MM.1S (cell line): ENCODE measurements at regions not wholly inside any gene's neighbourhood (a gene's known extent, or its start where the extent isn't known, plus 50 kb on each side); places are given as distances from the start of the nearest gene placed in this dataset.

Experiments
- DNase-seq: peaks from one replicate; pipeline ENCODE4 v3.0.0-alpha.2; 2015
- H2AFZ ChIP-seq: fragments of 300-600 bp; sonication (generic); 2 replicates; pipeline ENCODE4 v1.6.0; 2016; ENCODE audit warnings: antibody characterized with exemption, low read length
- H3F3A ChIP-seq: fragments of 300-600 bp; sonication (generic); 2 replicates; pipeline ENCODE4 v1.6.1; 2016; ENCODE audit warnings: mild to moderate bottlenecking, antibody characterized with exemption, low read length, moderate library complexity, mixed read lengths; ENCODE audit not compliant: insufficient read depth
- H3K27ac ChIP-seq: fragments of 300-600 bp; sonication (generic); 2 replicates; pipeline ENCODE4 v1.5.1; 2016; ENCODE audit warnings: mild to moderate bottlenecking, low read length
- H3K27me3 ChIP-seq: fragments of 300-600 bp; sonication (generic); replicated peaks from 2 replicates; pipeline ENCODE4 v1.6.0; 2016; ENCODE audit warnings: low read length; ENCODE audit not compliant: insufficient read depth
- H3K36me3 ChIP-seq: fragments of 300-600 bp; sonication (generic); replicated peaks from 2 replicates; pipeline ENCODE4 v1.6.1; 2016; ENCODE audit warnings: mild to moderate bottlenecking, low read length, mixed read lengths; ENCODE audit not compliant: insufficient read depth
- H3K4me1 ChIP-seq: fragments of 300-600 bp; sonication (generic); 2 replicates; pipeline ENCODE4 v1.6.1; 2016; ENCODE audit warnings: low read length, mixed read lengths
- H3K4me2 ChIP-seq: fragments of 300-600 bp; sonication (generic); 2 replicates; pipeline ENCODE4 v1.6.0; 2016; ENCODE audit warnings: low read depth, low read length
- H3K4me3 ChIP-seq: fragments of 300-600 bp; sonication (generic); 2 replicates; pipeline ENCODE4 v1.5.1; 2016; ENCODE audit warnings: low read length, mixed read lengths
- H3K79me2 ChIP-seq: fragments of 300-600 bp; sonication (generic); 2 replicates; pipeline ENCODE4 v1.6.1; 2016; ENCODE audit warnings: mixed run types, low read length, mixed read lengths
- H3K9ac ChIP-seq: fragments of 300-600 bp; sonication (generic); 2 replicates; pipeline ENCODE4 v1.6.1; 2016; ENCODE audit warnings: low read length, mixed read lengths
- H3K9me2 ChIP-seq: fragments of 300-600 bp; sonication (generic); replicated peaks from 2 replicates; pipeline ENCODE4 v1.6.1; 2016; ENCODE audit warnings: mild to moderate bottlenecking, low read length, mixed read lengths; ENCODE audit not compliant: insufficient read depth
- H3K9me3 ChIP-seq: fragments of 300-600 bp; sonication (generic); replicated peaks from 2 replicates; pipeline ENCODE4 v1.6.1; 2016; ENCODE audit warnings: mild to moderate bottlenecking, low read length, mixed read lengths; ENCODE audit not compliant: insufficient read depth
- H4K20me1 ChIP-seq: fragments of 300-600 bp; sonication (generic); 2 replicates; pipeline ENCODE4 v1.6.1; 2016; ENCODE audit warnings: mild to moderate bottlenecking, low read length, moderate library complexity, mixed read lengths; ENCODE audit not compliant: insufficient read depth
- CTCF ChIP-seq: fragments of 300-600 bp; sonication (generic); IDR thresholded peaks from 2 replicates; pipeline ENCODE4 v1.5.1; 2016; ENCODE audit warnings: antibody characterized with exemption, low read length, mixed read lengths
- EZH2 ChIP-seq: fragments of 300-600 bp; sonication (generic); optimal IDR thresholded peaks from 2 replicates; pipeline ENCODE3; 2017; ENCODE audit warnings: low read depth, mild to moderate bottlenecking, antibody characterized with exemption, low read length, mixed read lengths
- EZH2phosphoT487 ChIP-seq: fragments of 300-600 bp; sonication (generic); IDR thresholded peaks from 2 replicates; pipeline ENCODE4 v1.6.1; 2018; ENCODE audit warnings: antibody characterized with exemption, low read length

DNA sequence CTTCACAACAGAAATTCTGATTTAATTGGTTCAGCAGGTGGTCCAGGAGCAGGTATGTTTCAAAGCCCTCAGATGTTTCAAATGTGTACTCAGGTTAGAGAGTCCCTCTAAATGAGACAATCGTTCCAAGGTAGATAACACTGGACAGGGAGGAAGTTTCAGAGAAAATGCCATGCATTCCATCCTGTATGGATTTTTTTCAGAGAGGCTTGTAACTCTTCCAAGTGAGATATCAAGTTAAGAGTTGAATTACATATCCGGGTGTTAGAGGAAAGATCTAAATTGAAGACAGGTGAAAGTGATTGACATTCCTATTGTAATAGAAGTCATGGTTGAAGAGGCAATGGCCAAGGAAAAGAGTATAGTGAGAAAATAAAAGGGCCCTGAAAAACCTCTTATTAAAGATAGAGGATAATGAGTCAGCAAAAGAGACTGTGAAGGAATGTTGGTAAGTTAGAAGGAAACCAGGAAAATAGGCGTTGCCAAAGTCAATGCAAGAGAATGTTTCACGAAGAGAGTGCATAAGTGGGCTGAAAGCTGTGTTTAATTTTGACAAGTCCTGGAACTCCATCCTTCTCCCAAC lies 105.8 kb downstream of the BMP4 start:
- no peak overlapping the region for H3K4me2 ChIP-seq
- H3K9me3 ChIP-seq = no peaks in the 10 kb centered on the region
- no peaks in the 10 kb centered on the region for H4K20me1 ChIP-seq
- no peak for DNase-seq
- no peaks in the 10 kb centered on the region for H3K27me3 ChIP-seq
- H3K9ac ChIP-seq = no peak overlapping the region
- no peak overlapping the region for H2AFZ ChIP-seq
- TF ChIP-seq EZH2 = no peak
- no peak for TF ChIP-seq EZH2phosphoT487
- TF ChIP-seq CTCF = no peak
- H3K79me2 ChIP-seq = no peaks in the 10 kb centered on the region
- no peaks in the 10 kb centered on the region for H3K4me1 ChIP-seq
- no peak overlapping the region for H3K4me3 ChIP-seq
- H3K9me2 ChIP-seq = no peaks in the 10 kb centered on the region
- no peaks in the 10 kb centered on the region for H3K36me3 ChIP-seq
- H3K27ac ChIP-seq = no peak overlapping the region
- H3F3A ChIP-seq = no peaks in the 10 kb centered on the region

DNA sequence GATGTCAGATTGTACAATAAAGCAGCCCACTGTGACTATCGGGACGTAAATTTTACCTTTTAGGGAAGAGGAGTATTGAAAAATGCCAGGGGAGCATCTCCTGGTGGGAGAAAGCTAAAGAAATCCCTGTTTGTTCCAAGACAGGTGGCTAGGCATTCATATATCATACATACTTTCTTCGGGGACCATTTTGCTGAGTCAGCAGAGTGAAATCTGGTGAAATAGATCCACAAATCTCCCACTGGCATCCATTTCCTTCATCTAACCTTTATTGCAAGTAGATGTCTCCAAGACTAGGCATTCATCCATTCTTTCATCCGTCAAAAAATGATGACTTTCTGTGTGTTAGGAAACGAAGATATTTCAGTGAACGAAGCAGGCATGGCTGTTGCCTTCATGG lies 107.1 kb downstream of the BMP4 start:
- Histone ChIP-seq H3K9me3 (no peaks in the 10 kb centered on the region), H3K27ac (no peak overlapping the region), H3K9ac (no peak overlapping the region), H3K27me3 (no peaks in the 10 kb centered on the region), H3K79me2 (no peaks in the 10 kb centered on the region), H3K36me3 (no peaks in the 10 kb centered on the region), H3K4me1 (no peaks in the 10 kb centered on the region), H3K9me2 (no peaks in the 10 kb centered on the region), H3F3A (no peaks in the 10 kb centered on the region), H4K20me1 (no peaks in the 10 kb centered on the region), H2AFZ (no peak overlapping the region), H3K4me2 (no peak overlapping the region), H3K4me3 (no peak overlapping the region)
- DNase-seq = no peak
- no peak for TF ChIP-seq EZH2phosphoT487
- no peak for TF ChIP-seq EZH2
- TF ChIP-seq CTCF = no peak

- no peaks in the 10 kb centered on the region for H3K27me3 ChIP-seq
- no peaks in the 10 kb centered on the region for H3K9me2 ChIP-seq
- H3K4me2 ChIP-seq = no peak overlapping the region
- no peak for DNase-seq
- no peaks in the 10 kb centered on the region for H4K20me1 ChIP-seq
- H3K4me1 ChIP-seq = no peaks in the 10 kb centered on the region
- TF ChIP-seq EZH2phosphoT487 (no peak), CTCF (no peak), EZH2 (no peak)
- H3K9me3 ChIP-seq = no peaks in the 10 kb centered on the region
- H2AFZ ChIP-seq = no peak overlapping the region
- H3K9ac ChIP-seq = no peak overlapping the region
- no peak overlapping the region for H3K4me3 ChIP-seq
- H3K79me2 ChIP-seq = no peaks in the 10 kb centered on the region
- H3K27ac ChIP-seq = no peak overlapping the region
- H3K36me3 ChIP-seq = no peaks in the 10 kb centered on the region
- no peaks in the 10 kb centered on the region for H3F3A ChIP-seq
These were observed 107.8 kb downstream of the BMP4 start for GRCh38 chr14:53848854-53849253.
